Breast epithelium (tissue), 4 donors: ENCODE measurements at regions not wholly inside any gene's neighbourhood (a gene's known extent, or its start where the extent isn't known, plus 50 kb on each side); places are given as distances from the start of the nearest gene placed in this dataset.

Experiments used
- DNase-seq, 2 donors: peaks; one replicate each; pipeline ENCODE4 v3.0.0-alpha.2; 2019; ENCODE audit warnings: low spot score in 2 of 2
- H3K27ac ChIP-seq, 2 donors: fragments of 200-600 bp; sonication (generic) in 1 of 2; one replicate each; pipeline ENCODE4 v1.5.1; 2016 to 2019; ENCODE audit warnings: mild to moderate bottlenecking in 1 of 2
- H3K27me3 ChIP-seq, 2 donors: fragments of 200-600 bp; sonication (generic) in 1 of 2; one replicate each; pipeline versions ENCODE4 v1.5.1 to v1.6.0; 2017 to 2019; ENCODE audit warnings: control low read depth in 1 of 2, mild to moderate bottlenecking in 1 of 2
- H3K36me3 ChIP-seq: fragments of 200-600 bp; one replicate; pipeline ENCODE4 v1.5.1; 2019
- H3K4me1 ChIP-seq, 2 donors: fragments of 200-600 bp; sonication (generic); one replicate each; pipeline ENCODE4 v1.5.1; 2016 to 2019; ENCODE audit warnings: control low read depth in 1 of 2
- H3K4me3 ChIP-seq, 3 donors: fragments of 200-600 bp; sonication (generic); 1 replicate in 2 of 3; 2 replicates in 1 of 3; pipeline ENCODE4 v1.5.1; 2016 to 2019; ENCODE audit warnings: mild to moderate bottlenecking in 3 of 3, moderate library complexity in 2 of 3
- H3K9me3 ChIP-seq, 2 donors: fragments of 200-600 bp; sonication (generic) in 1 of 2; one replicate each; pipeline ENCODE4 v1.5.1; 2016 to 2019; ENCODE audit warnings: control low read depth in 1 of 2
- POLR2A ChIP-seq: fragments of 450-650 bp; IDR thresholded peaks from one replicate; pipeline ENCODE4 v1.6.1; 2016; ENCODE audit warnings: antibody characterized with exemption, mild to moderate bottlenecking, moderate library complexity
- POLR2AphosphoS5 ChIP-seq, 3 donors: sonication (generic); formaldehyde crosslinking; IDR thresholded peaks; one replicate each; pipeline ENCODE4 v1.6.1; 2017; ENCODE audit warnings: antibody characterized with exemption in 3 of 3
- intact Hi-C: fragments of 100-400 bp; cut with DNase I; formaldehyde crosslinking; loops from one replicate; pipeline ENCODE4 v1.15.1; 2023; ENCODE audit warnings: low total_unique reads
- TF ChIP-seq, protein P1 (sequence below), 3 donors: fragments of 450-650 bp; IDR thresholded peaks; one replicate each; pipeline ENCODE4 v1.5.1; 2016 to 2017; ENCODE audit warnings: antibody characterized with exemption in 3 of 3, mild to moderate bottlenecking in 3 of 3, moderate library complexity in 3 of 3

- Histone ChIP-seq H3K27me3 (no peaks in the 10 kb centered on the region), H3K9me3 (no peaks in the 10 kb centered on the region), H3K4me3 (no peak overlapping the region), H3K27ac (no peak overlapping the region), H3K36me3 (no peaks in the 10 kb centered on the region), H3K4me1 (no peaks in the 10 kb centered on the region)
- intact Hi-C loops = no loop called here
- TF ChIP-seq POLR2AphosphoS5 (IDR thresholded peaks at IDR 0.05) = no peak
- TF ChIP-seq POLR2A = no peak
- TF ChIP-seq, protein P1, sequence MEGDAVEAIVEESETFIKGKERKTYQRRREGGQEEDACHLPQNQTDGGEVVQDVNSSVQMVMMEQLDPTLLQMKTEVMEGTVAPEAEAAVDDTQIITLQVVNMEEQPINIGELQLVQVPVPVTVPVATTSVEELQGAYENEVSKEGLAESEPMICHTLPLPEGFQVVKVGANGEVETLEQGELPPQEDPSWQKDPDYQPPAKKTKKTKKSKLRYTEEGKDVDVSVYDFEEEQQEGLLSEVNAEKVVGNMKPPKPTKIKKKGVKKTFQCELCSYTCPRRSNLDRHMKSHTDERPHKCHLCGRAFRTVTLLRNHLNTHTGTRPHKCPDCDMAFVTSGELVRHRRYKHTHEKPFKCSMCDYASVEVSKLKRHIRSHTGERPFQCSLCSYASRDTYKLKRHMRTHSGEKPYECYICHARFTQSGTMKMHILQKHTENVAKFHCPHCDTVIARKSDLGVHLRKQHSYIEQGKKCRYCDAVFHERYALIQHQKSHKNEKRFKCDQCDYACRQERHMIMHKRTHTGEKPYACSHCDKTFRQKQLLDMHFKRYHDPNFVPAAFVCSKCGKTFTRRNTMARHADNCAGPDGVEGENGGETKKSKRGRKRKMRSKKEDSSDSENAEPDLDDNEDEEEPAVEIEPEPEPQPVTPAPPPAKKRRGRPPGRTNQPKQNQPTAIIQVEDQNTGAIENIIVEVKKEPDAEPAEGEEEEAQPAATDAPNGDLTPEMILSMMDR (IDR thresholded peaks at IDR 0.05) = no peak
- no peak for DNase-seq
Measured at GRCh38 chr7:133190172-133190528, 62.7 kb upstream of the EXOC4 start.

DNA sequence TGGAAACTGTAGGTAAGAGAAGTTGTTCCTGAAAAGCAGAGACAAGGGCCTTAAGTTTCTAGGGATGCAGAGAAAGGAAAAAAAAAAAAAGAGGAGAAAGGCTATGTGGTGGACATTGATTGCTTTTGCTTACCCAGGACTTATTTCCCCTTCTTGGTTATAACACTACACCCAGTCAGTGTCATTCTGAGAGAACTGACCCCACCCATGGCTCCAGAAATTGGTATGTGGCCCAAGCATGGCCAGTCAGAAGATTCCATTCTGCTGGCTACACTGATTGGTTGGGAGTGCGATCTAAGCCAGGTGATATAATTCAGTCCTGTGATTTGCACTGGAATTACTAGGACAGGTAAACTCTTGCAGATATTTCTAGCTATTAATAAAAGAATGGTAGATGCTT is 62.2 kb upstream of the EXOC4 start:
- Histone ChIP-seq H3K4me1 (no peaks in the 10 kb centered on the region), H3K27me3 (no peaks in the 10 kb centered on the region), H3K27ac (no peak overlapping the region), H3K4me3 (no peak overlapping the region), H3K9me3 (no peaks in the 10 kb centered on the region), H3K36me3 (no peaks in the 10 kb centered on the region)
- TF ChIP-seq, protein P1 (IDR thresholded peaks at IDR 0.05) = no peak
- TF ChIP-seq POLR2A = no peak
- TF ChIP-seq POLR2AphosphoS5 (IDR thresholded peaks at IDR 0.05) = no peak
- no peak for DNase-seq
- intact Hi-C loops = no loop called here

- DNase-seq = no peak
- Histone ChIP-seq H3K4me3 (no peak overlapping the region), H3K9me3 (no peaks in the 10 kb centered on the region), H3K27me3 (no peaks in the 10 kb centered on the region), H3K4me1 (no peaks in the 10 kb centered on the region), H3K36me3 (no peaks in the 10 kb centered on the region), H3K27ac (no peak overlapping the region)
- no peak for TF ChIP-seq POLR2AphosphoS5 (IDR thresholded peaks at IDR 0.05)
- TF ChIP-seq, protein P1 (IDR thresholded peaks at IDR 0.05) = no peak
- TF ChIP-seq POLR2A = no peak
- intact Hi-C loops = no loop called here
Measured at GRCh38 chr7:133191787-133192186, 61.1 kb upstream of the EXOC4 start.

GRCh38 chr7:133195868-133196267 is 57.0 kb upstream of the EXOC4 start:
- Histone ChIP-seq H3K27me3 (no peaks in the 10 kb centered on the region), H3K36me3 (no peaks in the 10 kb centered on the region), H3K9me3 (no peaks in the 10 kb centered on the region), H3K27ac (no peak overlapping the region), H3K4me3 (no peak overlapping the region), H3K4me1 (no peaks in the 10 kb centered on the region)
- DNase-seq = no peak
- intact Hi-C loops = no loop called here
- TF ChIP-seq POLR2AphosphoS5 (IDR thresholded peaks at IDR 0.05) = no peak
- no peak for TF ChIP-seq POLR2A
- TF ChIP-seq, protein P1 (IDR thresholded peaks at IDR 0.05) = no peak

- H3K27me3 ChIP-seq = no peaks in the 10 kb centered on the region
- TF ChIP-seq, protein P1 (IDR thresholded peaks at IDR 0.05) = no peak
- TF ChIP-seq POLR2AphosphoS5 (IDR thresholded peaks at IDR 0.05) (no peak), POLR2A (no peak)
- no peaks in the 10 kb centered on the region for H3K9me3 ChIP-seq
- intact Hi-C loops = no loop called here
- H3K4me3 ChIP-seq = no peak overlapping the region
- no peak for DNase-seq
- H3K36me3 ChIP-seq = no peaks in the 10 kb centered on the region
- H3K4me1 ChIP-seq = no peaks in the 10 kb centered on the region
- no peak overlapping the region for H3K27ac ChIP-seq
Measured at GRCh38 chr7:133196856-133197612, 55.8 kb upstream of the EXOC4 start.
